Glutamatergic neuron (in vitro differentiated cells): ENCODE measurements at regions not wholly inside any gene's neighbourhood (a gene's known extent, or its start where the extent isn't known, plus 50 kb on each side); places are given as distances from the start of the nearest gene placed in this dataset.
A peak's percentile ranks its signal among the peaks of the same experiment; 100 is the strongest.

Experiments used
- DNase-seq: peaks from one replicate; pipeline ENCODE4 v3.0.0; 2022
- H3K27ac Mint-ChIP-seq: one replicate; pipeline ENCODE4 v1.8.0; 2020; ENCODE audit warnings: mild to moderate bottlenecking, mixed read lengths, inconsistent platforms; ENCODE audit not compliant: unreplicated experiment
- H3K27me3 Mint-ChIP-seq: one replicate; pipeline ENCODE4 v1.8.0; 2020; ENCODE audit warnings: mild to moderate bottlenecking, moderate library complexity, mixed read lengths, inconsistent platforms; ENCODE audit not compliant: unreplicated experiment
- H3K36me3 Mint-ChIP-seq: one replicate; pipeline ENCODE4 v1.8.0; 2020; ENCODE audit warnings: mild to moderate bottlenecking, mixed read lengths, inconsistent platforms; ENCODE audit not compliant: unreplicated experiment
- H3K4me1 Mint-ChIP-seq: one replicate; pipeline ENCODE4 v1.8.0; 2020; ENCODE audit warnings: mild to moderate bottlenecking, low read depth, mixed read lengths, inconsistent platforms; ENCODE audit not compliant: unreplicated experiment
- H3K4me3 Mint-ChIP-seq: one replicate; pipeline ENCODE4 v1.8.0; 2020; ENCODE audit warnings: mild to moderate bottlenecking, mixed read lengths, inconsistent platforms; ENCODE audit not compliant: unreplicated experiment
- H3K9me3 Mint-ChIP-seq: one replicate; pipeline ENCODE4 v1.8.0; 2020; ENCODE audit warnings: mild to moderate bottlenecking, moderate library complexity, mixed read lengths, inconsistent platforms; ENCODE audit not compliant: unreplicated experiment
- TF ChIP-seq, protein P1 (sequence below): fragments of 200-600 bp; sonication (generic); IDR thresholded peaks from one replicate; pipeline ENCODE4 v1.5.0; 2021; ENCODE audit not compliant: partially characterized antibody, unreplicated experiment

- DNase-seq = no peak
- H3K4me1 Mint-ChIP-seq = peaks cover 30% of the 10 kb centered on the region
These were observed 49.9 kb upstream of the STUM start for GRCh38 chr1:226498640-226499008.

More at GRCh38 chr1:226498640-226499008, 49.9 kb upstream of the STUM start:
- H3K36me3 Mint-ChIP-seq = peaks cover 8% of the 10 kb centered on the region
- peaks cover 12% of the 10 kb centered on the region for H3K9me3 Mint-ChIP-seq
- TF ChIP-seq, protein P1, sequence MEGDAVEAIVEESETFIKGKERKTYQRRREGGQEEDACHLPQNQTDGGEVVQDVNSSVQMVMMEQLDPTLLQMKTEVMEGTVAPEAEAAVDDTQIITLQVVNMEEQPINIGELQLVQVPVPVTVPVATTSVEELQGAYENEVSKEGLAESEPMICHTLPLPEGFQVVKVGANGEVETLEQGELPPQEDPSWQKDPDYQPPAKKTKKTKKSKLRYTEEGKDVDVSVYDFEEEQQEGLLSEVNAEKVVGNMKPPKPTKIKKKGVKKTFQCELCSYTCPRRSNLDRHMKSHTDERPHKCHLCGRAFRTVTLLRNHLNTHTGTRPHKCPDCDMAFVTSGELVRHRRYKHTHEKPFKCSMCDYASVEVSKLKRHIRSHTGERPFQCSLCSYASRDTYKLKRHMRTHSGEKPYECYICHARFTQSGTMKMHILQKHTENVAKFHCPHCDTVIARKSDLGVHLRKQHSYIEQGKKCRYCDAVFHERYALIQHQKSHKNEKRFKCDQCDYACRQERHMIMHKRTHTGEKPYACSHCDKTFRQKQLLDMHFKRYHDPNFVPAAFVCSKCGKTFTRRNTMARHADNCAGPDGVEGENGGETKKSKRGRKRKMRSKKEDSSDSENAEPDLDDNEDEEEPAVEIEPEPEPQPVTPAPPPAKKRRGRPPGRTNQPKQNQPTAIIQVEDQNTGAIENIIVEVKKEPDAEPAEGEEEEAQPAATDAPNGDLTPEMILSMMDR = no peak
- peak overlapping the region; percentile 7 for H3K4me3 Mint-ChIP-seq
- peak overlapping the region; percentile 14 for H3K27ac Mint-ChIP-seq
- H3K27me3 Mint-ChIP-seq = peaks cover 5% of the 10 kb centered on the region
